ENCODE measurements at regions not wholly inside any gene's neighbourhood (a gene's known extent, or its start where the extent isn't known, plus 50 kb on each side); places are given as distances from the start of the nearest gene placed in this dataset.

DNA sequence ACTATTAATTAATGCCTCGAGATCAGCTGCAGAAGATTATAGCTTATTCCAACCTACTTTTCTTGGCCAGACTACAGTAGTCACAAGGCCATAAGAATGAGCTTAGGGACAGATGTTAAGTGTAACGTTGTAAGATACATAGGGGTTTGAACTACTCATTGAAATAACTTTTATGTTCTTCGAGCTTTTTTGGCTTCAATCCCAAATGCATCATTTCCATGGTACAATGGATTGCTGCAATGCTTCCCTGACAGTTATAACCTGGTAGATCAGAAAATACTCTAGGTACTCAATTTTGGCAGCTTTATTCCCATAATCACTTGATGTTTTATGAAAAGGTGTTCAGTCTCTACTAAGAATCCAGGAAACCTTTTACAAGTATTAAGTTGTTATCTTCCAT is 2216.7 kb upstream of the PCDH20 start:
- H3K4me2 ChIP-seq (ENCODE audit: low read depth, low read length, poor library complexity, severe bottlenecking), result no peak overlapping the region

DNA sequence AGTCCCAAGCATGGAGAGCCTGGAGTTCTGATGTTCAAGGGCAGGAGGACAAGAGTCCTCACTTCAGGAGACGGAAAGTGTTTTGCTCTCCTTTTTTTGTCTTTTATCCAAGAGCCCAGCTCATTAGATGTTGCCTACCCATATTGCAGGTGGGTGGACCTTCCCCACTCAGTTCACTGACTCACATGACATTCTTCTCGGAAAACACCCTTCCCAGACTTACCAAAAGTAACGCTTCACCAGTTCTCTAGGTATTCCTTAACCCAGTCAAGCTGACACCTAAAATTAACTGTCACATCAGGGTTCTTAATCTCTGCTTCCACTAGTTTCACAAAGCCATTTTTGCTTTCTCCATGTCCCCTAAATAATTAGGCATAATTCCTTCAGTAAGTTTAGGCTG is 2215.4 kb upstream of the PCDH20 start:
- Histone ChIP-seq H3K4me2 (ENCODE audit: low read depth, low read length, poor library complexity, severe bottlenecking) (no peak overlapping the region), H3K27me3 (ENCODE audit: insufficient read depth, low read length, poor library complexity, severe bottlenecking) (no peaks in the 10 kb centered on the region)

More for the DNA sequence above, 2216.7 kb upstream of the PCDH20 start:
- H3K4me1 ChIP-seq (ENCODE audit: insufficient read depth, low read length, poor library complexity, severe bottlenecking), result peaks cover 11% of the 10 kb centered on the region
- no peaks in the 10 kb centered on the region for H3K9me3 ChIP-seq (ENCODE audit: insufficient read depth, low read depth, low read length)
- H3K27me3 ChIP-seq (ENCODE audit: insufficient read depth, low read length, poor library complexity, severe bottlenecking), result no peaks in the 10 kb centered on the region
- no peaks in the 10 kb centered on the region for H3K36me3 ChIP-seq (ENCODE audit: insufficient read depth, low read length)
- no peaks in the 10 kb centered on the region for H3F3A ChIP-seq (ENCODE audit: low read depth)
- no peaks in the 10 kb centered on the region for H4K20me1 ChIP-seq (ENCODE audit: insufficient read depth, low read length, poor library complexity, severe bottlenecking)
- H3K4me3 ChIP-seq (ENCODE audit: low read length, poor library complexity, severe bottlenecking), result no peak overlapping the region
- no peak overlapping the region for H3K9ac ChIP-seq (ENCODE audit: low read depth, low read length, poor library complexity, severe bottlenecking)
- H3K79me2 ChIP-seq (ENCODE audit: insufficient read depth, low read length), result no peaks in the 10 kb centered on the region
- TF ChIP-seq, protein P1, sequence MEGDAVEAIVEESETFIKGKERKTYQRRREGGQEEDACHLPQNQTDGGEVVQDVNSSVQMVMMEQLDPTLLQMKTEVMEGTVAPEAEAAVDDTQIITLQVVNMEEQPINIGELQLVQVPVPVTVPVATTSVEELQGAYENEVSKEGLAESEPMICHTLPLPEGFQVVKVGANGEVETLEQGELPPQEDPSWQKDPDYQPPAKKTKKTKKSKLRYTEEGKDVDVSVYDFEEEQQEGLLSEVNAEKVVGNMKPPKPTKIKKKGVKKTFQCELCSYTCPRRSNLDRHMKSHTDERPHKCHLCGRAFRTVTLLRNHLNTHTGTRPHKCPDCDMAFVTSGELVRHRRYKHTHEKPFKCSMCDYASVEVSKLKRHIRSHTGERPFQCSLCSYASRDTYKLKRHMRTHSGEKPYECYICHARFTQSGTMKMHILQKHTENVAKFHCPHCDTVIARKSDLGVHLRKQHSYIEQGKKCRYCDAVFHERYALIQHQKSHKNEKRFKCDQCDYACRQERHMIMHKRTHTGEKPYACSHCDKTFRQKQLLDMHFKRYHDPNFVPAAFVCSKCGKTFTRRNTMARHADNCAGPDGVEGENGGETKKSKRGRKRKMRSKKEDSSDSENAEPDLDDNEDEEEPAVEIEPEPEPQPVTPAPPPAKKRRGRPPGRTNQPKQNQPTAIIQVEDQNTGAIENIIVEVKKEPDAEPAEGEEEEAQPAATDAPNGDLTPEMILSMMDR (conservative IDR thresholded peaks at IDR 0.05; ENCODE audit: low read length), result no peak
- TF ChIP-seq EZH2phosphoT487 (IDR thresholded peaks at IDR 0.05; ENCODE audit: borderline replicate concordance), result no peak
- H3K9me2 ChIP-seq (replicated peaks; ENCODE audit: low read depth, low read length), result no peaks in the 10 kb centered on the region
- no peak overlapping the region for H2AFZ ChIP-seq (ENCODE audit: low read length)

DNA sequence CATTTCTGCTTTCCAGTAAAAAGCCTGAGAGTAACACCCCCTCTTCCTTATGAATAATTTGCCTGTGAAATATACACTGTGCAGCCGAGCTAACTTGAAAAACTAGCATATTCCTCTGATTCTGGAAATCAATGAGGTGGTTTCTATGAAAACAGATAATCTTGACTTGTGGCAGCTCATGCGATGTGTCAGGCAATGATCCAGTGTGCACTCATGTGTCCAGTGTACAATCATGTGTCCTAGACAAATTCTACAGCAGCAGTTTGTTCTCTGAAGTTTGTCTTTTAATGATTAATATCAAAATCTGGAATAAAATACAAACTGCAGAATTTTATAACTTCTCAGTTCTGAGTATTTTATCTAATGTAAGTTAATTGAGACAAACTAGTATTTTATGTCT is 2213.9 kb upstream of the PCDH20 start:
- no peak overlapping the region for H2AFZ ChIP-seq (ENCODE audit: low read length)
- H3K36me3 ChIP-seq (ENCODE audit: insufficient read depth, low read length), result no peaks in the 10 kb centered on the region

More for the DNA sequence above, 2215.4 kb upstream of the PCDH20 start:
- H3K4me1 ChIP-seq (ENCODE audit: insufficient read depth, low read length, poor library complexity, severe bottlenecking), result no peaks in the 10 kb centered on the region
- H3F3A ChIP-seq (ENCODE audit: low read depth), result no peaks in the 10 kb centered on the region
- TF ChIP-seq EZH2phosphoT487 (IDR thresholded peaks at IDR 0.05; ENCODE audit: borderline replicate concordance), result no peak
- TF ChIP-seq, protein P1 (conservative IDR thresholded peaks at IDR 0.05; ENCODE audit: low read length), result no peak
- H3K36me3 ChIP-seq (ENCODE audit: insufficient read depth, low read length), result no peaks in the 10 kb centered on the region
- no peak overlapping the region for H2AFZ ChIP-seq (ENCODE audit: low read length)
- no peaks in the 10 kb centered on the region for H4K20me1 ChIP-seq (ENCODE audit: insufficient read depth, low read length, poor library complexity, severe bottlenecking)
- no peak overlapping the region for H3K9ac ChIP-seq (ENCODE audit: low read depth, low read length, poor library complexity, severe bottlenecking)
- H3K79me2 ChIP-seq (ENCODE audit: insufficient read depth, low read length), result no peaks in the 10 kb centered on the region
- no peaks in the 10 kb centered on the region for H3K9me3 ChIP-seq (ENCODE audit: insufficient read depth, low read depth, low read length)
- no peaks in the 10 kb centered on the region for H3K9me2 ChIP-seq (replicated peaks; ENCODE audit: low read depth, low read length)
- H3K4me3 ChIP-seq (ENCODE audit: low read length, poor library complexity, severe bottlenecking), result no peak overlapping the region

More for the DNA sequence above, 2213.9 kb upstream of the PCDH20 start:
- no peak overlapping the region for H3K4me3 ChIP-seq (ENCODE audit: low read length, poor library complexity, severe bottlenecking)
- no peaks in the 10 kb centered on the region for H4K20me1 ChIP-seq (ENCODE audit: insufficient read depth, low read length, poor library complexity, severe bottlenecking)
- no peaks in the 10 kb centered on the region for H3K79me2 ChIP-seq (ENCODE audit: insufficient read depth, low read length)
- no peaks in the 10 kb centered on the region for H3K4me1 ChIP-seq (ENCODE audit: insufficient read depth, low read length, poor library complexity, severe bottlenecking)
- H3K9me2 ChIP-seq (replicated peaks; ENCODE audit: low read depth, low read length), result no peaks in the 10 kb centered on the region
- no peak overlapping the region for H3K9ac ChIP-seq (ENCODE audit: low read depth, low read length, poor library complexity, severe bottlenecking)
- H3F3A ChIP-seq (ENCODE audit: low read depth), result no peaks in the 10 kb centered on the region
- no peak for TF ChIP-seq EZH2phosphoT487 (IDR thresholded peaks at IDR 0.05; ENCODE audit: borderline replicate concordance)
- TF ChIP-seq, protein P1 (conservative IDR thresholded peaks at IDR 0.05; ENCODE audit: low read length), result no peak
- H3K9me3 ChIP-seq (ENCODE audit: insufficient read depth, low read depth, low read length), result no peaks in the 10 kb centered on the region
- no peaks in the 10 kb centered on the region for H3K27me3 ChIP-seq (ENCODE audit: insufficient read depth, low read length, poor library complexity, severe bottlenecking)
- H3K4me2 ChIP-seq (ENCODE audit: low read depth, low read length, poor library complexity, severe bottlenecking), result no peak overlapping the region

All from Loucy (cell line).